K562 (cell line): ENCODE measurements at regions not wholly inside any gene's neighbourhood (a gene's known extent, or its start where the extent isn't known, plus 50 kb on each side); places are given as distances from the start of the nearest gene placed in this dataset.
"Not testable (repeated sequence)": the region's sequence is repeated elsewhere in the genome, so short reads cannot be mapped to it uniquely, and the experiment has no call there.

ENCODE experiments used
- ATAC-seq: fragments of 200-7000 bp; cut with Tn5 transposase; 3 replicates; pipeline ENCODE4 v1.9.1; 2020; ENCODE audit warnings: moderate library complexity
- BruUV-seq: library from RNA; stranded (reverse); fragments of 400-500 nt; replicated peaks from 2 replicates; lab custom pipeline; 2021; lab: Mats Ljungman, UMichigan
- CTCF ChIA-PET: fragments of 300-600 bp; formaldehyde crosslinking; extraction: SDS; loops from one replicate; lab custom pipeline; 2021; ENCODE audit warnings: low intra/inter-chr PET ratio; lab: Yijun Ruan, JAX
- POLR2A ChIA-PET: fragments of 300-600, 350-650 bp; sonication (Branson Sonifier 250); formaldehyde crosslinking; extraction: SDS; loops from one replicate; lab custom pipeline; 2021; ENCODE audit warnings: antibody characterized with exemption, inconsistent platforms; lab: Yijun Ruan, JAX
- DNase-seq, 4 experiments: peaks; one replicate each; pipeline versions ENCODE4 v3.0.0 to v3.0.0-alpha.2; 2011 to 2018; ENCODE audit warnings: low spot score in 3 of 4, mixed read lengths in 3 of 4; ENCODE audit errors: extremely low read depth in 1 of 4
- FAIRE-seq: peaks from 2 replicates; lab custom pipeline; 2011; peaks lifted over from hg19 to GRCh38; lab: Jason Lieb, UNC
- H2AFZ ChIP-seq: 2 replicates; pipeline ENCODE4 v1.6.0; 2011; ENCODE audit warnings: low read depth, low read length, control low read depth, inconsistent platforms
- H3K27ac ChIP-seq: fragments of 200-600 bp; 3 replicates; pipeline ENCODE4 v1.8.0; 2011; ENCODE audit warnings: low read depth, mild to moderate bottlenecking, control low read depth, inconsistent platforms, low read length, moderate library complexity, mixed read lengths; ENCODE audit errors: extremely low read depth
- H3K27me3 ChIP-seq, 2 experiments: fragments of 300-600 bp in 1 of 2; 2 replicates in 1 of 2; 3 replicates in 1 of 2; pipeline versions ENCODE4 v1.6.0 to v1.8.0; 2011; ENCODE audit warnings: inconsistent platforms in 2 of 2, low read length in 2 of 2, mild to moderate bottlenecking in 1 of 2, mixed read lengths in 1 of 2, moderate library complexity in 1 of 2; ENCODE audit not compliant: control insufficient read depth in 2 of 2, insufficient read depth in 2 of 2
- H3K36me3 ChIP-seq: fragments of 300-600 bp; 3 replicates; pipeline ENCODE4 v1.8.0; 2011; ENCODE audit warnings: mild to moderate bottlenecking, low read length, inconsistent platforms; ENCODE audit not compliant: control insufficient read depth, insufficient read depth
- H3K4me1 ChIP-seq, 2 experiments: fragments of 200-600 bp in 1 of 2; replicated peaks in 1 of 2; 2 replicates in 1 of 2; 3 replicates in 1 of 2; pipeline versions ENCODE4 v1.5.1 to v1.8.0; 2011; ENCODE audit warnings: inconsistent platforms in 2 of 2, low read length in 2 of 2, mild to moderate bottlenecking in 1 of 2, mixed read lengths in 1 of 2, moderate library complexity in 1 of 2; ENCODE audit not compliant: control insufficient read depth in 2 of 2, insufficient read depth in 2 of 2
- H3K4me2 ChIP-seq: 2 replicates; pipeline ENCODE4 v1.6.1; 2011; ENCODE audit warnings: low read length, control low read depth, inconsistent platforms, mixed read lengths; ENCODE audit not compliant: insufficient read depth
- H3K4me3 ChIP-seq: fragments of 200-600 bp; sonication (generic), shearing (Covaris generic); 2 replicates; pipeline ENCODE4 v1.5.1; 2016; ENCODE audit warnings: control low read depth, inconsistent platforms
- H3K79me2 ChIP-seq: fragments of 200-600 bp; 3 replicates; pipeline ENCODE4 v1.8.0; 2011; ENCODE audit warnings: low read length, inconsistent platforms; ENCODE audit not compliant: control insufficient read depth, insufficient read depth
- H3K9ac ChIP-seq, 2 experiments: 2 replicates each; pipeline versions ENCODE4 v1.6.0 to v1.6.1; 2011; ENCODE audit warnings: low read depth in 2 of 2, low read length in 2 of 2, control low read depth in 1 of 2, inconsistent platforms in 1 of 2, mild to moderate bottlenecking in 1 of 2, mixed read lengths in 1 of 2; ENCODE audit not compliant: insufficient read depth in 1 of 2
- H3K9me1 ChIP-seq: one replicate; pipeline ENCODE4 v1.6.0; 2011; ENCODE audit warnings: inconsistent platforms, mild to moderate bottlenecking, low read length, moderate library complexity; ENCODE audit not compliant: control insufficient read depth, insufficient read depth
- H3K9me3 ChIP-seq: replicated peaks from 2 replicates; pipeline ENCODE4 v1.5.1; 2011; ENCODE audit warnings: low read depth, low read length, inconsistent platforms; ENCODE audit not compliant: control insufficient read depth, insufficient read depth
- H4K20me1 ChIP-seq: replicated peaks from 2 replicates; pipeline ENCODE4 v1.6.1; 2011; ENCODE audit warnings: low read length, inconsistent platforms, mixed read lengths; ENCODE audit not compliant: control insufficient read depth, insufficient read depth
- CEBPZ ChIP-seq: fragments of 150-350 bp; IDR thresholded peaks from 2 replicates; pipeline ENCODE4 v1.6.1; 2014; ENCODE audit warnings: low read depth, mild to moderate bottlenecking, low read length, borderline replicate concordance
- CTBP1 ChIP-seq: fragments of 450-650 bp; IDR thresholded peaks from 2 replicates; pipeline ENCODE4 v1.6.1; 2016; ENCODE audit warnings: borderline replicate concordance
- CTCFL ChIP-seq: IDR thresholded peaks from 2 replicates; pipeline ENCODE4 v1.6.1; 2011; ENCODE audit warnings: borderline replicate concordance, low read depth, mild to moderate bottlenecking, moderate library complexity, low read length; ENCODE audit not compliant: insufficient read depth, poor library complexity, severe bottlenecking
- FOXA3 ChIP-seq, 2 experiments: fragments of 450-650 bp in 1 of 2; sonication (generic) in 1 of 2; formaldehyde crosslinking; IDR thresholded peaks in 1 of 2; conservative IDR thresholded peaks in 1 of 2; 2 replicates each; pipeline versions ENCODE4 v1.4.0 to v1.8.0; 2020 to 2022; ENCODE audit warnings: mild to moderate bottlenecking in 2 of 2, missing genetic modification reagents in 1 of 2
- NRF1 ChIP-seq, 2 experiments: fragments of 450-650 bp; IDR thresholded peaks in 1 of 2; conservative IDR thresholded peaks in 1 of 2; 2 replicates each; pipeline ENCODE4 v1.6.1; 2014; ENCODE audit warnings: mild to moderate bottlenecking in 2 of 2
- PTTG1 ChIP-seq: fragments of 450-650 bp; IDR thresholded peaks from 2 replicates; pipeline ENCODE4 v1.6.1; 2016; ENCODE audit warnings: low read depth, mild to moderate bottlenecking, missing genetic modification characterization, missing compliant biosample characterization
- TCF7L2 ChIP-seq: fragments of 150-350 bp; IDR thresholded peaks from 2 replicates; pipeline ENCODE4 v1.6.1; 2016; ENCODE audit warnings: low read depth, mild to moderate bottlenecking, low read length, moderate library complexity
- WHSC1 ChIP-seq: IDR thresholded peaks from one replicate; pipeline ENCODE4 v1.6.1; 2012; ENCODE audit warnings: low read length, control low read depth, inconsistent platforms
- ZBED1 ChIP-seq: IDR thresholded peaks from 2 replicates; pipeline ENCODE4 v1.6.1; 2014
- WGBS: fragments of 100-300 bp; shearing (Covaris generic); methylation state at CpG from one replicate; pipeline ENCODE4 v1.1.6; 2016; ENCODE audit warnings: low coverage, mixed read lengths; ENCODE audit not compliant: insufficient coverage; ENCODE audit errors: missing lambda C conversion rate; 5-methylcytosine and 5-hydroxymethylcytosine counted together
- in situ Hi-C: fragments of 300-500 bp; cut with MboI; formaldehyde crosslinking; loops from 4 replicates; pipeline ENCODE4 v1.15.0; 2018; ENCODE audit warnings: inconsistent platforms, mixed read lengths
- intact Hi-C: fragments of 100-400 bp; cut with micrococcal nuclease; formaldehyde crosslinking; loops from 2 replicates; pipeline ENCODE4 v1.14.2; 2022

- in situ Hi-C loops, H3K36me3 ChIP-seq, FAIRE-seq, BruUV-seq, DNase-seq, H4K20me1 ChIP-seq, H3K9me1 ChIP-seq, H3K4me3 ChIP-seq, H3K27me3 ChIP-seq, CTCF ChIA-PET, intact Hi-C loops, H3K79me2 ChIP-seq, H3K27ac ChIP-seq, H3K4me1 ChIP-seq, H3K9me3 ChIP-seq: not testable (repeated sequence)
- peak overlapping the region; percentile 70 for H3K4me2 ChIP-seq
- peak overlapping the region; percentile 89 for H2AFZ ChIP-seq
- peak overlapping the region in 1 of 2 experiments; percentile 78; a peak in 1 of 4 replicates for H3K9ac ChIP-seq
- WGBS: 2% methylated on average over 10 of the region's 35 CpGs
- TF ChIP-seq FOXA3 (CRISPR knock-in tag; conservative IDR thresholded peaks at IDR 0.05 in 1 of 2, IDR thresholded peaks at IDR 0.05 in 1 of 2) (peak; percentile 62 to 65; a peak in 3 of 4 replicates), NRF1 (conservative IDR thresholded peaks at IDR 0.05 in 1 of 2, IDR thresholded peaks at IDR 0.05 in 1 of 2) (peak; percentile 32; a peak in 1 of 4 replicates)
- peak; percentile 32; the same call in 2 of the 3 replicates for ATAC-seq
- POLR2A ChIA-PET: interaction anchor here (0.7 kb wide), 1 partner anchor 46 kb away, joined by 3 read pairs; no protein-coding TSS in a partner anchor
These were observed 64.9 kb upstream of the ENPEP start for GRCh38 chr4:110410853-110411573.

- H2AFZ ChIP-seq: no peak overlapping the region
- H3K79me2 ChIP-seq: no peaks in the 10 kb centered on the region
- peaks cover 3 to 5% of the 10 kb centered on the region in 2 experiments; a peak in 1 of 5 replicates for H3K27me3 ChIP-seq
- H4K20me1 ChIP-seq: no peaks in the 10 kb centered on the region
- H3K4me3 ChIP-seq: no peak overlapping the region
- ATAC-seq (no peak), DNase-seq (no peak), FAIRE-seq (no peak)
- H3K27ac ChIP-seq: no peak overlapping the region
- H3K9ac ChIP-seq: no peak overlapping the region
- no peaks in the 10 kb centered on the region for H3K36me3 ChIP-seq
- intact Hi-C loops: no loop called here
- ChIA-PET POLR2A (no interaction called here), CTCF (no interaction called here)
- no peaks in the 10 kb centered on the region for H3K4me1 ChIP-seq
- no peaks in the 10 kb centered on the region for H3K9me3 ChIP-seq
- no TSS peak for BruUV-seq
- WGBS: 0% methylated on average over 7 of the region's 7 CpGs
- H3K4me2 ChIP-seq: no peak overlapping the region
- no peaks in the 10 kb centered on the region for H3K9me1 ChIP-seq
- in situ Hi-C loops: no loop called here
- TF ChIP-seq WHSC1: no peak
- TF ChIP-seq CTCFL: no peak
- no peak for TF ChIP-seq PTTG1 (tag)
- TF ChIP-seq CTBP1: no peak
- no peak for TF ChIP-seq TCF7L2
- no peak for TF ChIP-seq ZBED1
- TF ChIP-seq CEBPZ: no peak
These were observed 75.9 kb upstream of the ENPEP start for GRCh38 chr4:110400086-110400485.
